Nephron progenitor cell (in vitro differentiated cells): ENCODE measurements at regions not wholly inside any gene's neighbourhood (a gene's known extent, or its start where the extent isn't known, plus 50 kb on each side); places are given as distances from the start of the nearest gene placed in this dataset.

Experiments used
- DNase-seq: peaks from one replicate; pipeline ENCODE4 v3.0.0; 2021
- H3K27ac Mint-ChIP-seq: 2 replicates; pipeline ENCODE4 v1.8.0; 2021; ENCODE audit warnings: mild to moderate bottlenecking, moderate library complexity, mixed read lengths
- H3K27me3 Mint-ChIP-seq: 2 replicates; pipeline ENCODE4 v1.8.0; 2021; ENCODE audit warnings: mild to moderate bottlenecking, low read depth, mixed read lengths; ENCODE audit not compliant: poor library complexity
- H3K36me3 Mint-ChIP-seq: 2 replicates; pipeline ENCODE4 v1.8.0; 2021; ENCODE audit warnings: low read depth, mixed read lengths
- H3K4me1 Mint-ChIP-seq: 2 replicates; pipeline ENCODE4 v1.8.0; 2021; ENCODE audit warnings: mixed read lengths
- H3K4me3 Mint-ChIP-seq: 2 replicates; pipeline ENCODE4 v1.8.0; 2021; ENCODE audit warnings: mild to moderate bottlenecking, moderate library complexity, mixed read lengths
- H3K9me3 Mint-ChIP-seq: 2 replicates; pipeline ENCODE4 v1.8.0; 2021; ENCODE audit warnings: mild to moderate bottlenecking, moderate library complexity, mixed read lengths
- CTCF ChIP-seq: fragments of 200-600 bp; sonication (generic); IDR thresholded peaks from 2 replicates; pipeline ENCODE4 v1.5.0; 2021; ENCODE audit warnings: antibody characterized with exemption

- H3K4me3 Mint-ChIP-seq: no peak overlapping the region
- no peaks in the 10 kb centered on the region for H3K9me3 Mint-ChIP-seq
- H3K4me1 Mint-ChIP-seq: peaks cover 5% of the 10 kb centered on the region
- H3K27ac Mint-ChIP-seq: no peak overlapping the region
- H3K36me3 Mint-ChIP-seq: no peaks in the 10 kb centered on the region
- DNase-seq: no peak
- TF ChIP-seq CTCF: no peak
- no peaks in the 10 kb centered on the region for H3K27me3 Mint-ChIP-seq
Measured at GRCh38 chr20:7410150-7410549, 530.1 kb downstream of the HAO1 start.

- no peak for TF ChIP-seq CTCF
- DNase-seq: no peak
- no peak overlapping the region for H3K4me3 Mint-ChIP-seq
Measured at GRCh38 chr20:7411075-7411474, 529.2 kb downstream of the HAO1 start.

GRCh38 chr20:7415427-7415826 lies 524.8 kb downstream of the HAO1 start:
- Mint-ChIP-seq H3K4me3 (no peak overlapping the region), H3K4me1 (peaks cover 5% of the 10 kb centered on the region), H3K36me3 (no peaks in the 10 kb centered on the region), H3K27ac (no peak overlapping the region), H3K9me3 (no peaks in the 10 kb centered on the region), H3K27me3 (no peaks in the 10 kb centered on the region)
- DNase-seq: no peak
- no peak for TF ChIP-seq CTCF

More at GRCh38 chr20:7411075-7411474, 529.2 kb downstream of the HAO1 start:
- Mint-ChIP-seq H3K27ac (peak overlapping the region; percentile 15), H3K9me3 (no peaks in the 10 kb centered on the region), H3K4me1 (peaks cover 5% of the 10 kb centered on the region), H3K27me3 (no peaks in the 10 kb centered on the region), H3K36me3 (no peaks in the 10 kb centered on the region)

GRCh38 chr20:7416382-7416781 lies 523.9 kb downstream of the HAO1 start:
- Mint-ChIP-seq H3K4me3 (no peak overlapping the region), H3K27me3 (no peaks in the 10 kb centered on the region)
- TF ChIP-seq CTCF: no peak

GRCh38 chr20:7420345-7420744 lies 519.9 kb downstream of the HAO1 start:
- no peak overlapping the region for H3K27ac Mint-ChIP-seq
- no peak for TF ChIP-seq CTCF
- H3K4me3 Mint-ChIP-seq: no peak overlapping the region
- DNase-seq: no peak
- no peaks in the 10 kb centered on the region for H3K36me3 Mint-ChIP-seq
- no peaks in the 10 kb centered on the region for H3K9me3 Mint-ChIP-seq
- H3K4me1 Mint-ChIP-seq: no peaks in the 10 kb centered on the region
- peaks cover 3% of the 10 kb centered on the region for H3K27me3 Mint-ChIP-seq

More at GRCh38 chr20:7416382-7416781, 523.9 kb downstream of the HAO1 start:
- H3K36me3 Mint-ChIP-seq: no peaks in the 10 kb centered on the region
- peaks cover 5% of the 10 kb centered on the region for H3K4me1 Mint-ChIP-seq
- no peak overlapping the region for H3K27ac Mint-ChIP-seq
- no peak for DNase-seq
- no peaks in the 10 kb centered on the region for H3K9me3 Mint-ChIP-seq

GRCh38 chr20:7426890-7427496 lies 513.3 kb downstream of the HAO1 start:
- H3K9me3 Mint-ChIP-seq: no peaks in the 10 kb centered on the region
- H3K27ac Mint-ChIP-seq: no peak overlapping the region
- peaks cover 6% of the 10 kb centered on the region for H3K27me3 Mint-ChIP-seq

More at GRCh38 chr20:7426890-7427496, 513.3 kb downstream of the HAO1 start:
- no peak for TF ChIP-seq CTCF
- no peak overlapping the region for H3K4me3 Mint-ChIP-seq
- DNase-seq: no peak
- H3K4me1 Mint-ChIP-seq: no peaks in the 10 kb centered on the region
- no peaks in the 10 kb centered on the region for H3K36me3 Mint-ChIP-seq
